ENCODE measurements at regions not wholly inside any gene's neighbourhood (a gene's known extent, or its start where the extent isn't known, plus 50 kb on each side); places are given as distances from the start of the nearest gene placed in this dataset.

DNA sequence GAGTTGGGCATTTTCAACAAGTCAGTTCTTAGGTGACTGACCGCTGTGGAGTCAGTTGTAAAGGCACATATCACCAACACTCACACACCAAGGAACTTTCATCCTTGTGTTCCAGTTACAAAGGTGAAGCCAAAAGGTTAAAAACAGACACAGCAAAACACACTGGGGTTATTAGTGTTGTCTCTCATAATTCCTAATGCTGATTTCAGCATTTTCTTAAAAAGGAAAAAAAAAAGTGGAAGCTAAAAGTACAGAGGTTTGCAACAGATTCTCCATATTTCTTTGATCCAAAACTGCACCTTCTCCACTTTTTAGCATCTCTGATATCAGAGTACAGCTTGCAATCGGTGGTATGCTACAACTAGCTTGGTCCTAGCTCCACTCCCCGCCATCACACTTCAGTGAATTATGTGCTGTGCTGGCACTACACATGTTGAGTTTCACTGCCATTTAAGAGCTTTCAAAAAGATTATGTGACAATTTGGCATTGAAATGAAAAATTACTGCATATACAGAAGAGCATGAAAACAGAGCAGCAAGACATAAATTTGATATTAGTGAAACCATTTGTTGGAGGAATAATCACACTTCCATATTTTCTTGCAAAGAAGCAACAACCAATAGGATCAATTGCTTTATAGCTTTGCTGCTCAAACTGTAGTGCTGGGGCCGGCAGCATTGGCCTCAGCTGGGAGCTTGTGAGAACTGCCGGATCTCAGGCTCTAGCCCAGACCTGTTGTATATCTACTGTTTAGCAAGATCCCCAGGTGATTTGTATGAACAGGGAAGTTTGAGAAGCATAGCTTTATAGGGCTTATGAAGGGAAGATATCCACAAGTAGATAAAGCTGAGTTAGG, 62.3 kb upstream of the DAPL1 start:
- DNase-seq, result no peak

DNA sequence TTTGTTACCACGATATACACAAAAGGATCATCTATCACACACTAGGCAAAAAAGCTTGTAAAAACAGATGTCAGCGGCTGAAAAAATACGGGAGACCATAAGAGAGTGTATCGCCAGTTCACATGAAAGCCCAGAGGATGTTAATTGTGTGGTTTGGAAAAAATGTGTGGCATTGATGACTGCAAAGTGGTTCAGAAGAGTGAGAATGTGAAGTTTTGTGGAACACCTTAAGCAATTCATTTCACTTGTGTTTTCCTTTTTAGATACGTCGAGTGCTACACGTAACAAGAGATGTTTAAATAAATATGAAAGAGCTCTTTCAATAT, 61.7 kb upstream of the DAPL1 start:
- no peak for DNase-seq

- no peak for DNase-seq
Observed at GRCh38 chr2:158734442-158734841, 60.7 kb upstream of the DAPL1 start.

- no peak for DNase-seq
Observed at GRCh38 chr2:158735822-158736580, 59.1 kb upstream of the DAPL1 start.

- no peak for DNase-seq
Observed at GRCh38 chr2:158738363-158738762, 56.8 kb upstream of the DAPL1 start.

DNA sequence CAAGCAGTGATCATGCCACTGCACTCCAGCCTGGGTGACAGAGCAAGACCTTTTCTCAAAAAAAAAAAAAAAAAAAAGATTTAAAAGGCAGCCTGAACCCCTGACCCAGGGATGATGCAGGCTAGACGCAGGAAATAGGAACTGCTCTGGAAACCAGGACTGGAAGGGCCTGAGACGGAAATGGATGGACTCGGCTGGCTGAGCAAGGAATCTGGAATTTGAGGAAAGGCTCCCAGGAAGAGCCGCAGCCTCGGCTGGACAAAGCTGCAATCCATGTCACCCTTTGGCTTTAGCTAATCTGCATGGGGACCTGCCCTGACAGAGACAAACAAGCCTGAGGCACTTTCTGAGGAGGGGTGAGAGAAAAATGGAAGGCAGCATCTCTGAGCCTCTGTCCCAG, 55.0 kb upstream of the DAPL1 start:
- DNase-seq, result no peak

DNA sequence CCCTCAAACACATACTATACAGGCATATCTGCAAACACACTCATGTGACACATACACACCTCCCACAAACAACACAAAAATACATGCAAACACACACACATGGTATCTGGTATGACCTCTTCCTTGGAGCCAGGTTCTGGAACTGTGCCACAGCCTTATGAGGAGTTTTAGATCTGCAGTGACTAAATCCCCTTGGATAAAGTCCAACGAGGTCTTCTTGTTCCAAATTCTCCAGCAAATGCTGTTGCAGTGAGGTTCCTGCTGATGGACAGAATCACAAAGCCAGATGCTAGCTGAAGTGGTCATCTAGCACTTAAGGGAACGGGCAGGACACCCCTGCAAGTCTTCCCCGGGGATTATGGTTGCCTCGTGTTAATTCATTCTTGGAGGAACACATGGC, 54.5 kb upstream of the DAPL1 start:
- no peak for DNase-seq

DNA sequence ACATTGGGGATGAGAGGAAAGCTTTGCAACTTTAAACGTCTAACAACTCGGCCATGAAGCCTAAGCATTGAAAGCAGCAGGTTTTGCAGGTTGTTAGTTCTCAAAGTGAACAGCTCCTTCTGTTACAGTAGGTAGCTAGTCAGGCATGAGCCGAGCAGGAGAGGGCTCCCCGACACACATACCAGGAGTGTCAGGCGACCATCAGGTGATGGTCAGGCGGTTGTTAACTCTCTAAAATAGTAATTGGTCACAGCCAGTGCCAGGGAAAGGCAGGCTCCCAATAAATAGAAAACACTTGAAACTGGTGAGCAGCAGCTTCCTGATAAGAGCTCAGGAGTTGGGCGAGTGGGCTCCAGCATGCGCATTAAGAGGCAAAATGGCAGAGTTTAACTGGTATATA, 53.5 kb upstream of the DAPL1 start:
- no peak for DNase-seq

DNA sequence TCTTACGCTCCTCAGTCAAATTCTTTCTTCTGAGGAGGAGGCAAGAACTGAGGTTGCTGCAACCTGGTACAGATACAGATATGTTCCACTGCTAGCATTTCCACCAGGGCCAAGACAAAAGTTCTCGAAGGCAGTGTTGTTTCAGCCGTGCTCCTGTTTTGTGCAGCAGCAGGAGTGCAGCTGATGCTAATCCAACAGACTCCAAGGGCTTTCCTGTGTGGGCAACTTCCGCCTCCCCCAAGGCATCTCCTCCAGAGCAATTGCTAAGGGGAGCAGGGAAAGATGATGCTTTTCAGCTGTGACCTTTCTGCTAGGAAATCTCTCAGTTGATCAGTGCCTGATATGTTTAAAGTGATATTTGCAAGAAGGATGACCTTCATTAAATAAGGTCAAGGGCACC, 52.6 kb upstream of the DAPL1 start:
- DNase-seq, result no peak

DNA sequence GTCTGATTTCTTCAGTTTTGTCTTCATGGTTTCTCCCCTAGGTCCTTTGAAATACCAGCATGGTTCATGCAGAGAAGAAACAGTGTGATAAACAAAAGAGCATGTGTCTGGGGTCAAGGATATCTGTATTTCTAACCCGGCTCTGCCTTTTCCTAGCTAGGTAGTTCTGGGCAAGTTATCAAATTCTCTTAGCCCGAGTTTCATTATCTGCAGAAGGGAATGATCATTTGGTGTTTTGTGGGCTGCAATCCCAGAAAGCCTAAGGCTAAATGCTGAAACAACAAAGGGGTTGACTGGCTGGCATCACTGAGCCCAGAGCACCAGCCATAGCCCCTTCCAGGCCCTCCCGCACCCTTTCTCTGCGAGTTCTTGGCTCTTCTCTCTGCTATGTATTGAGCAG, 51.7 kb upstream of the DAPL1 start:
- no peak for DNase-seq

- DNase-seq, result no peak
Observed at GRCh38 chr2:158743879-158744278, 51.2 kb upstream of the DAPL1 start.

DNA sequence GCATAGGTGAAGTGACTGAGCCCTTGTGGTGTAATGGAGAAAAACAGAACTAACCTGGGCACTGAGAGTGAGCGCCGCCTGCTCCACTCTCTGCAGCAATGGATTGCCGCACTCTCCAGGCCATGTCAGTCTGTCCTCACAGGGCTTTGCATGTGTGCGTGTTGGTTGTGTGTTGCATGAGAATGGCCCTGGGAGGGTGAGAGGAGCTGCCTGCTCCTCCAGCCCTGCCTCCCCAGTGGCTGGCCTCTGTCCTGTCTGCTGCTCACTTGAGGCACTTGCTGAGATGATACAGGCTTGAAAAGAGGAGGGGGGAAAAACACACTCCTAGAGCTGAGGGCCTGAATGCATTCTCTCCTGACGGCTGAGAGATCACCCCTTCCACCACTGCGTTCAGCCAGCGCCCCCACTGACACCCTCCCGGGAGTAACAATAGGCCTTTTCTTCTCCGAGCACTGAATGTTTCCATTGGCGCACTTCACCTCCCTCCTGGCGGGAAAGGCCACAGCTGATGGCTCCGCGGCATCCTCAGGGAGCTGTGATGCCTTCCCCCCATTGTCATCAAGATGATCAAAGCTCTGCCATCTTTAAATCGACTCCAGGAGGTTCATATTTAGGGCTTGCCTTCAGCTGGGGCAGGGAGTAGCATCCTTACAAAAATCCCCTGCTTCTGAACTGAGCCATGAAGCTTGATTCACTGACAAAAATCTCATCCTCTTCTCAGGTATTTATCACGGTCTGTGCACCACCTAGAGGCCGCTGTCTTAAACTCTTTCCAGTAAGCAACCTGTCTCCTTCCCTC, 49.9 kb upstream of the DAPL1 start:
- peak in 1 of 2 experiments; percentile 59 for DNase-seq

Data from cerebellar nuclear complex (tissue), 1 donor.